K562 (cell line): ENCODE measurements at regions not wholly inside any gene's neighbourhood (a gene's known extent, or its start where the extent isn't known, plus 50 kb on each side); places are given as distances from the start of the nearest gene placed in this dataset.

Experiments
- ATAC-seq: fragments of 200-7000 bp; cut with Tn5 transposase; 3 replicates; pipeline ENCODE4 v1.9.1; 2020; ENCODE audit warnings: moderate library complexity
- BruUV-seq: library from RNA; stranded (reverse); fragments of 400-500 nt; replicated peaks from 2 replicates; lab custom pipeline; 2021; lab: Mats Ljungman, UMichigan
- CTCF ChIA-PET: fragments of 300-600 bp; formaldehyde crosslinking; extraction: SDS; loops from one replicate; lab custom pipeline; 2021; ENCODE audit warnings: low intra/inter-chr PET ratio; lab: Yijun Ruan, JAX
- POLR2A ChIA-PET: fragments of 300-600, 350-650 bp; sonication (Branson Sonifier 250); formaldehyde crosslinking; extraction: SDS; loops from one replicate; lab custom pipeline; 2021; ENCODE audit warnings: antibody characterized with exemption, inconsistent platforms; lab: Yijun Ruan, JAX
- DNase-seq, 4 experiments: peaks; one replicate each; pipeline versions ENCODE4 v3.0.0 to v3.0.0-alpha.2; 2011 to 2018; ENCODE audit warnings: low spot score in 3 of 4, mixed read lengths in 3 of 4; ENCODE audit errors: extremely low read depth in 1 of 4
- FAIRE-seq: peaks from 2 replicates; lab custom pipeline; 2011; peaks lifted over from hg19 to GRCh38; lab: Jason Lieb, UNC
- H2AFZ ChIP-seq: 2 replicates; pipeline ENCODE4 v1.6.0; 2011; ENCODE audit warnings: low read depth, low read length, control low read depth, inconsistent platforms
- H3K27ac ChIP-seq: fragments of 200-600 bp; 3 replicates; pipeline ENCODE4 v1.8.0; 2011; ENCODE audit warnings: low read depth, mild to moderate bottlenecking, control low read depth, inconsistent platforms, low read length, moderate library complexity, mixed read lengths; ENCODE audit errors: extremely low read depth
- H3K27me3 ChIP-seq, 2 experiments: fragments of 300-600 bp in 1 of 2; 2 replicates in 1 of 2; 3 replicates in 1 of 2; pipeline versions ENCODE4 v1.6.0 to v1.8.0; 2011; ENCODE audit warnings: inconsistent platforms in 2 of 2, low read length in 2 of 2, mild to moderate bottlenecking in 1 of 2, mixed read lengths in 1 of 2, moderate library complexity in 1 of 2; ENCODE audit not compliant: control insufficient read depth in 2 of 2, insufficient read depth in 2 of 2
- H3K36me3 ChIP-seq: fragments of 300-600 bp; 3 replicates; pipeline ENCODE4 v1.8.0; 2011; ENCODE audit warnings: mild to moderate bottlenecking, low read length, inconsistent platforms; ENCODE audit not compliant: control insufficient read depth, insufficient read depth
- H3K4me1 ChIP-seq, 2 experiments: fragments of 200-600 bp in 1 of 2; replicated peaks in 1 of 2; 2 replicates in 1 of 2; 3 replicates in 1 of 2; pipeline versions ENCODE4 v1.5.1 to v1.8.0; 2011; ENCODE audit warnings: inconsistent platforms in 2 of 2, low read length in 2 of 2, mild to moderate bottlenecking in 1 of 2, mixed read lengths in 1 of 2, moderate library complexity in 1 of 2; ENCODE audit not compliant: control insufficient read depth in 2 of 2, insufficient read depth in 2 of 2
- H3K4me2 ChIP-seq: 2 replicates; pipeline ENCODE4 v1.6.1; 2011; ENCODE audit warnings: low read length, control low read depth, inconsistent platforms, mixed read lengths; ENCODE audit not compliant: insufficient read depth
- H3K4me3 ChIP-seq: fragments of 200-600 bp; sonication (generic), shearing (Covaris generic); 2 replicates; pipeline ENCODE4 v1.5.1; 2016; ENCODE audit warnings: control low read depth, inconsistent platforms
- H3K79me2 ChIP-seq: fragments of 200-600 bp; 3 replicates; pipeline ENCODE4 v1.8.0; 2011; ENCODE audit warnings: low read length, inconsistent platforms; ENCODE audit not compliant: control insufficient read depth, insufficient read depth
- H3K9ac ChIP-seq, 2 experiments: 2 replicates each; pipeline versions ENCODE4 v1.6.0 to v1.6.1; 2011; ENCODE audit warnings: low read depth in 2 of 2, low read length in 2 of 2, control low read depth in 1 of 2, inconsistent platforms in 1 of 2, mild to moderate bottlenecking in 1 of 2, mixed read lengths in 1 of 2; ENCODE audit not compliant: insufficient read depth in 1 of 2
- H3K9me1 ChIP-seq: one replicate; pipeline ENCODE4 v1.6.0; 2011; ENCODE audit warnings: inconsistent platforms, mild to moderate bottlenecking, low read length, moderate library complexity; ENCODE audit not compliant: control insufficient read depth, insufficient read depth
- H3K9me3 ChIP-seq: replicated peaks from 2 replicates; pipeline ENCODE4 v1.5.1; 2011; ENCODE audit warnings: low read depth, low read length, inconsistent platforms; ENCODE audit not compliant: control insufficient read depth, insufficient read depth
- H4K20me1 ChIP-seq: replicated peaks from 2 replicates; pipeline ENCODE4 v1.6.1; 2011; ENCODE audit warnings: low read length, inconsistent platforms, mixed read lengths; ENCODE audit not compliant: control insufficient read depth, insufficient read depth
- BRD4 ChIP-seq: fragments of 200-600 bp; sonication (generic); IDR thresholded peaks from 2 replicates; pipeline ENCODE4 v1.6.1; 2017; ENCODE audit warnings: inconsistent platforms
- CBFA2T2 ChIP-seq: fragments of 450-650 bp; conservative IDR thresholded peaks from 2 replicates; pipeline ENCODE4 v1.6.1; 2017; ENCODE audit warnings: mild to moderate bottlenecking
- CBX2 ChIP-seq: fragments of 200-600 bp; sonication (generic); IDR thresholded peaks from one replicate; pipeline ENCODE4 v1.6.1; 2012; ENCODE audit warnings: mild to moderate bottlenecking, low read length, inconsistent platforms; ENCODE audit not compliant: insufficient read depth, poor library complexity, severe bottlenecking
- NCOR1 ChIP-seq: fragments of 450-650 bp; IDR thresholded peaks from 2 replicates; pipeline ENCODE4 v1.6.1; 2016; ENCODE audit warnings: mild to moderate bottlenecking, moderate library complexity
- NELFE ChIP-seq: IDR thresholded peaks from 2 replicates; pipeline ENCODE4 v1.6.1; 2011; ENCODE audit warnings: mild to moderate bottlenecking; ENCODE audit not compliant: insufficient read depth, insufficient read length
- NONO ChIP-seq, 2 experiments: fragments of 200-400 bp in 1 of 2; fragments of 450-650 bp in 1 of 2; formaldehyde crosslinking in 1 of 2; IDR thresholded peaks; 2 replicates each; pipeline ENCODE4 v1.6.1; 2017; ENCODE audit warnings: low read depth in 2 of 2, mild to moderate bottlenecking in 2 of 2, moderate library complexity in 2 of 2, low read length in 1 of 2
- PATZ1 ChIP-seq: fragments of 250-450 bp; sonication (Bioruptor Pico); IDR thresholded peaks from 2 replicates; pipeline ENCODE4 v1.5.0; 2020; ENCODE audit warnings: mild to moderate bottlenecking, borderline replicate concordance
- POLR2AphosphoS2 ChIP-seq: IDR thresholded peaks from 2 replicates; pipeline ENCODE4 v1.6.1; 2012; ENCODE audit warnings: low read length, improper control_type of control experiment
- POU5F1 ChIP-seq: fragments of 150-350 bp; IDR thresholded peaks from 2 replicates; pipeline ENCODE4 v1.6.1; 2014; ENCODE audit warnings: borderline replicate concordance, low read length, low read depth, mild to moderate bottlenecking; ENCODE audit not compliant: partially characterized antibody
- PYGO2 ChIP-seq: fragments of 450-650 bp; IDR thresholded peaks from 2 replicates; pipeline ENCODE4 v1.6.1; 2016; ENCODE audit warnings: mild to moderate bottlenecking, missing genetic modification characterization, moderate library complexity, missing compliant biosample characterization
- RBM39 ChIP-seq: fragments of 200-400 bp; formaldehyde crosslinking; optimal IDR thresholded peaks from 2 replicates; pipeline ENCODE3; 2018; ENCODE audit warnings: low read depth, low read length
- SP1 ChIP-seq: sonication (generic); formaldehyde crosslinking; IDR thresholded peaks from 2 replicates; pipeline ENCODE4 v1.8.1; 2022; ENCODE audit warnings: mild to moderate bottlenecking, missing genetic modification reagents
- TAF9B ChIP-seq: fragments of 450-650 bp; IDR thresholded peaks from 2 replicates; pipeline ENCODE4 v1.6.1; 2018; ENCODE audit warnings: mild to moderate bottlenecking; ENCODE audit not compliant: partially characterized antibody
- XRCC3 ChIP-seq: fragments of 450-650 bp; IDR thresholded peaks from 2 replicates; pipeline ENCODE4 v1.6.1; 2017; ENCODE audit warnings: mild to moderate bottlenecking, moderate library complexity
- ZBTB11 ChIP-seq, 3 experiments: fragments of 200-800 bp in 1 of 3; fragments of 250-450 bp in 1 of 3; fragments of 450-650 bp in 1 of 3; sonication (Bioruptor Pico) in 1 of 3; sonication (Bioruptor generic) in 1 of 3; formaldehyde crosslinking in 1 of 3; IDR thresholded peaks; 2 replicates each; pipeline versions ENCODE4 v1.6.1 to v1.8.0; 2016 to 2022; ENCODE audit warnings: mild to moderate bottlenecking in 2 of 3, missing genetic modification characterization in 2 of 3, missing compliant biosample characterization in 1 of 3, moderate library complexity in 1 of 3
- ZC3H4 ChIP-seq: sonication (generic); formaldehyde crosslinking; IDR thresholded peaks from 2 replicates; pipeline ENCODE4 v1.9.0; 2021; ENCODE audit warnings: missing genetic modification reagents, borderline replicate concordance
- ZNF134 ChIP-seq: fragments of 250-450 bp; sonication (Bioruptor Pico); conservative IDR thresholded peaks from 2 replicates; pipeline ENCODE4 v1.4.0; 2020
- WGBS: fragments of 100-300 bp; shearing (Covaris generic); methylation state at CpG from one replicate; pipeline ENCODE4 v1.1.6; 2016; ENCODE audit warnings: low coverage, mixed read lengths; ENCODE audit not compliant: insufficient coverage; ENCODE audit errors: missing lambda C conversion rate; 5-methylcytosine and 5-hydroxymethylcytosine counted together
- in situ Hi-C: fragments of 300-500 bp; cut with MboI; formaldehyde crosslinking; loops from 4 replicates; pipeline ENCODE4 v1.15.0; 2018; ENCODE audit warnings: inconsistent platforms, mixed read lengths
- intact Hi-C: fragments of 100-400 bp; cut with micrococcal nuclease; formaldehyde crosslinking; loops from 2 replicates; pipeline ENCODE4 v1.14.2; 2022

- peak; percentile 35 for TF ChIP-seq TAF9B
Measured at GRCh38 chr7:43004082-43004481, 71.9 kb downstream of the MRPL32 start (continued).

- WGBS: 0% methylated on average over 2 of the region's 2 CpGs
- ChIA-PET POLR2A (interaction anchor here (1.3 to 1.6 kb wide), 2 partner anchors 11 to 19 kb away, joined by 4 to 5 read pairs; no protein-coding TSS in a partner anchor), CTCF (no interaction called here)
- intact Hi-C loops (no loop called here), in situ Hi-C loops (no loop called here)
- DNase-seq (peak in 2 of 4 experiments; percentile 24 to 30), ATAC-seq (peak; percentile 24), FAIRE-seq (peak; percentile 60)
- Histone ChIP-seq H3K79me2 (no peaks in the 10 kb centered on the region), H3K27me3 (no peaks in the 10 kb centered on the region), H3K9me1 (no peaks in the 10 kb centered on the region), H3K4me1 (peaks cover 0 to 18% of the 10 kb centered on the region in 2 experiments; a peak in 2 of 5 replicates), H3K9me3 (no peaks in the 10 kb centered on the region), H3K36me3 (no peaks in the 10 kb centered on the region), H2AFZ (peak overlapping the region; percentile 47), H3K9ac (no peak overlapping the region), H4K20me1 (no peaks in the 10 kb centered on the region), H3K4me2 (no peak overlapping the region), H3K27ac (no peak overlapping the region), H3K4me3 (no peak overlapping the region)
- no TSS peak for BruUV-seq
- TF ChIP-seq POLR2AphosphoS2 (no peak), SP1 (CRISPR knock-in tag) (no peak), CBX2 (no peak), NELFE (no peak), POU5F1 (no peak), RBM39 (no peak), ZC3H4 (CRISPR knock-in tag) (no peak), PYGO2 (no peak), PATZ1 (CRISPR knock-in tag) (no peak), XRCC3 (no peak), NONO (IDR thresholded peaks at IDR 0.05; ENCODE audit: low read depth in 2 of 2, low read length in 1 of 2) (no peak), NCOR1 (peak; percentile 60), ZBTB11 (CRISPR knock-in tag; IDR thresholded peaks at IDR 0.05) (no peak), CBFA2T2 (peak; percentile 67), ZNF134 (CRISPR knock-in tag) (no peak), BRD4 (no peak)
Measured at GRCh38 chr7:43006008-43006407, 73.8 kb downstream of the MRPL32 start.
